Loucy (cell line): ENCODE measurements at regions not wholly inside any gene's neighbourhood (a gene's known extent, or its start where the extent isn't known, plus 50 kb on each side); places are given as distances from the start of the nearest gene placed in this dataset.

Experiments used
- H2AFZ ChIP-seq: fragments of 200-600 bp; sonication (generic); 2 replicates; pipeline ENCODE4 v1.6.0; 2016; ENCODE audit warnings: antibody characterized with exemption, mild to moderate bottlenecking, low read length, moderate library complexity
- H3F3A ChIP-seq: fragments of 200-600 bp; 2 replicates; pipeline ENCODE4 v1.6.0; 2016; ENCODE audit warnings: antibody characterized with exemption, low read depth, mild to moderate bottlenecking
- H3K27me3 ChIP-seq: fragments of 200-600 bp; sonication (generic); 2 replicates; pipeline ENCODE4 v1.6.1; 2014; ENCODE audit warnings: low read length, mild to moderate bottlenecking; ENCODE audit not compliant: insufficient read depth, poor library complexity, severe bottlenecking
- H3K36me3 ChIP-seq: fragments of 200-600 bp; sonication (generic); 2 replicates; pipeline ENCODE4 v1.6.1; 2016; ENCODE audit warnings: low read length; ENCODE audit not compliant: insufficient read depth
- H3K4me1 ChIP-seq: fragments of 200-600 bp; sonication (generic); 2 replicates; pipeline ENCODE4 v1.5.1; 2014; ENCODE audit warnings: low read length, mild to moderate bottlenecking; ENCODE audit not compliant: insufficient read depth, poor library complexity, severe bottlenecking
- H3K4me2 ChIP-seq: fragments of 200-600 bp; sonication (generic); 2 replicates; pipeline ENCODE4 v1.6.0; 2014; ENCODE audit warnings: antibody characterized with exemption, low read length, low read depth, mild to moderate bottlenecking; ENCODE audit not compliant: poor library complexity, severe bottlenecking
- H3K4me3 ChIP-seq: fragments of 200-600 bp; sonication (generic); 2 replicates; pipeline ENCODE4 v1.5.1; 2014; ENCODE audit warnings: low read length, mild to moderate bottlenecking, mixed read lengths; ENCODE audit not compliant: poor library complexity, severe bottlenecking
- H3K79me2 ChIP-seq: fragments of 200-600 bp; sonication (generic); 2 replicates; pipeline ENCODE4 v1.6.1; 2014; ENCODE audit warnings: low read length; ENCODE audit not compliant: insufficient read depth
- H3K9ac ChIP-seq: fragments of 200-600 bp; sonication (generic); 2 replicates; pipeline ENCODE4 v1.6.0; 2014; ENCODE audit warnings: mild to moderate bottlenecking, low read depth, low read length, moderate library complexity; ENCODE audit not compliant: poor library complexity, severe bottlenecking
- H3K9me2 ChIP-seq: fragments of 200-600 bp; sonication (generic); replicated peaks from 2 replicates; pipeline ENCODE4 v1.6.1; 2016; ENCODE audit warnings: low read depth, low read length, mixed read lengths
- H3K9me3 ChIP-seq: fragments of 200-600 bp; sonication (generic); 2 replicates; pipeline ENCODE4 v1.6.1; 2014; ENCODE audit warnings: mild to moderate bottlenecking, antibody characterized with exemption, low read length, low read depth; ENCODE audit not compliant: insufficient read depth
- H4K20me1 ChIP-seq: fragments of 200-600 bp; sonication (generic); 2 replicates; pipeline ENCODE4 v1.6.0; 2014; ENCODE audit warnings: antibody characterized with exemption, low read length, mild to moderate bottlenecking; ENCODE audit not compliant: insufficient read depth, poor library complexity, severe bottlenecking
- EZH2phosphoT487 ChIP-seq: fragments of 200-600 bp; IDR thresholded peaks from 2 replicates; pipeline ENCODE4 v1.6.1; 2018; ENCODE audit warnings: antibody characterized with exemption, mild to moderate bottlenecking, moderate library complexity, borderline replicate concordance
- TF ChIP-seq, protein P1 (sequence below): fragments of 200-600 bp; sonication (generic); conservative IDR thresholded peaks from 2 replicates; pipeline ENCODE4 v1.5.1; 2014; ENCODE audit warnings: mild to moderate bottlenecking, antibody characterized with exemption, low read length

DNA sequence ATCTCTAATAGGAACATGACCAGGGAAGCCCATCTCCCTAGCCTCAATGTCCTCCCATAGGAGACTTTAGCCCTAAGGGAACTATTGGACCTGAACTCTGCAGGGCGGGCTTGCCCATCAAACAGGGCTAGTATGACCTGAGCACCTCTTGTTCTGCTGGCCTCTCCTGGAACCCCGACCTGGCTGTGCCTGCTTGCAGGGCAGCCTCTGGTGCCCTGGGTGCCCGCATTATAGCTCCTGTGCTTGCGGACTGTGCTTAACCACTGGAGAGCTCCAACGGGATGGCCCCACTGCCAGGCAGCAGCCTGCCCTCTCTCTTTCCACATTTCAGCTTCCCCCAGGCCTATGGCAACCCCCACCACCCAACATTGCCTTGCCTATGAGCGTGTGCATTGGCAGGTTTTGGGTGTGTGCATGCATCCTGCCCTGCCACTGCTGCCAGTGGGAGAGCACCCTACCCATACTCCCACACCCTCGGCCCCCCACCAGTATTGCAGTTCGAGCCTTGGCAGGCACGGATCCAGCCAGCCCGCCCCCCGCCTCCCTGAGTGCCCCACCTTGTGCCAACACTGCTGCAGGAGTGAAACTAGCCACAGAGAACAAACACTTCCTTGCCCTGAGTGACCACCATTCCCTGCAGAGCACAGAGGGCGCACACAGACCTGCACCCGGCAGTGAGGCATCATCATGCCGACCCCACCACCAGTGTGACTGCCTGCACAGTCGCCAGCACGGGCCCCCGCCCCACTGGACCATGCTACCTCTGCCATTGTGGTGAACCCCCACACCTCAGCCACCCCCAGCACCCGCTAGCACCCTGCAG lies 1123.8 kb upstream of the CDH6 start:
- H3K9me2 ChIP-seq, result no peaks in the 10 kb centered on the region
- no peaks in the 10 kb centered on the region for H4K20me1 ChIP-seq
- no peak overlapping the region for H3K4me2 ChIP-seq
- no peak overlapping the region for H3K4me3 ChIP-seq
- H3K27me3 ChIP-seq, result no peaks in the 10 kb centered on the region
- H3K79me2 ChIP-seq, result no peaks in the 10 kb centered on the region
- H3K9me3 ChIP-seq, result no peaks in the 10 kb centered on the region
- H3K36me3 ChIP-seq, result no peaks in the 10 kb centered on the region
- no peak overlapping the region for H2AFZ ChIP-seq
- TF ChIP-seq EZH2phosphoT487, result no peak
- TF ChIP-seq, protein P1, sequence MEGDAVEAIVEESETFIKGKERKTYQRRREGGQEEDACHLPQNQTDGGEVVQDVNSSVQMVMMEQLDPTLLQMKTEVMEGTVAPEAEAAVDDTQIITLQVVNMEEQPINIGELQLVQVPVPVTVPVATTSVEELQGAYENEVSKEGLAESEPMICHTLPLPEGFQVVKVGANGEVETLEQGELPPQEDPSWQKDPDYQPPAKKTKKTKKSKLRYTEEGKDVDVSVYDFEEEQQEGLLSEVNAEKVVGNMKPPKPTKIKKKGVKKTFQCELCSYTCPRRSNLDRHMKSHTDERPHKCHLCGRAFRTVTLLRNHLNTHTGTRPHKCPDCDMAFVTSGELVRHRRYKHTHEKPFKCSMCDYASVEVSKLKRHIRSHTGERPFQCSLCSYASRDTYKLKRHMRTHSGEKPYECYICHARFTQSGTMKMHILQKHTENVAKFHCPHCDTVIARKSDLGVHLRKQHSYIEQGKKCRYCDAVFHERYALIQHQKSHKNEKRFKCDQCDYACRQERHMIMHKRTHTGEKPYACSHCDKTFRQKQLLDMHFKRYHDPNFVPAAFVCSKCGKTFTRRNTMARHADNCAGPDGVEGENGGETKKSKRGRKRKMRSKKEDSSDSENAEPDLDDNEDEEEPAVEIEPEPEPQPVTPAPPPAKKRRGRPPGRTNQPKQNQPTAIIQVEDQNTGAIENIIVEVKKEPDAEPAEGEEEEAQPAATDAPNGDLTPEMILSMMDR, result no peak
- H3K9ac ChIP-seq, result no peak overlapping the region
- H3F3A ChIP-seq, result no peaks in the 10 kb centered on the region
- no peaks in the 10 kb centered on the region for H3K4me1 ChIP-seq

DNA sequence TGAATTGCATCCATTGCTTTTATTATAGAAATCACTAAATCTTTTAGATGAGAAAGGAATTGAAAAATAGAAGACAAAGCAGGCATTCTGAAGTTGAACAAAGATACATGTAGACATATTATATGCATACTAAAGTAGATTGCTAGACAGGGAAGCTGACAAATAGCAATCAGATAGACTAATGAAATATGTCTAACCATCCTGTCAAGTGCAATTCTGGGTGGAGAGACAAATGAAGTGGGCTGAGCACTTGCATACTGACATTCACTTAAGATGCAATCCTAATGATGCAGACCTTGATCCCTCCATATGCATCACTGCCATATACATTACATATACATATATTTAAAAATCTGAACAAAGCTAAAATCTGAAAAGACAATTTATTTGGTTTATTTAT lies 1130.0 kb upstream of the CDH6 start:
- TF ChIP-seq, protein P1, result no peak
- TF ChIP-seq EZH2phosphoT487, result no peak
- no peaks in the 10 kb centered on the region for H3K9me3 ChIP-seq
- no peaks in the 10 kb centered on the region for H3K79me2 ChIP-seq
- H3K9me2 ChIP-seq, result no peaks in the 10 kb centered on the region
- H3F3A ChIP-seq, result no peaks in the 10 kb centered on the region
- H3K9ac ChIP-seq, result no peak overlapping the region
- H3K4me3 ChIP-seq, result no peak overlapping the region
- no peaks in the 10 kb centered on the region for H3K36me3 ChIP-seq
- H2AFZ ChIP-seq, result no peak overlapping the region
- no peaks in the 10 kb centered on the region for H3K27me3 ChIP-seq
- H4K20me1 ChIP-seq, result no peaks in the 10 kb centered on the region
- H3K4me2 ChIP-seq, result no peak overlapping the region
- no peaks in the 10 kb centered on the region for H3K4me1 ChIP-seq

DNA sequence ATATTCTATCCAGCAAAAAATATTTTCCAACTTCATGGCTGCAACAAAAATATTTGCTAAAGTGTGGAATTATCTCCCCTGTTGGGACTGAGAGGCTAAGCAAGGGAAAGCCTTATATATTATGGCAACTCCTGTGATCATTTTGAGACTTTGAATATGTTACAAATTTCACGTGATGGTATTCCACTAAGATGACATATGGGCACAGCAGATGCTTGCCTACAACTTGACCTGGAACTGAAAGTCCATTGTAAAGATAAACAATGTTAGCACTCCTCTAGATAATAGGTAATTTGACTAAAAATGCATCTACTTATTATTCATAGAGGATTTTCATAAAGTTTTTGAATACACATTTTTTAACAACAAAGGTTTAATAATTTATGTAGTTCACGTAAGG lies 1141.5 kb upstream of the CDH6 start:
- H3K9me2 ChIP-seq, result no peaks in the 10 kb centered on the region
- no peak overlapping the region for H3K4me3 ChIP-seq
- H3K4me1 ChIP-seq, result no peaks in the 10 kb centered on the region
- no peak overlapping the region for H2AFZ ChIP-seq
- H3K4me2 ChIP-seq, result no peak overlapping the region
- TF ChIP-seq, protein P1, result no peak
- TF ChIP-seq EZH2phosphoT487, result no peak
- no peak overlapping the region for H3K9ac ChIP-seq
- H4K20me1 ChIP-seq, result no peaks in the 10 kb centered on the region
- no peaks in the 10 kb centered on the region for H3F3A ChIP-seq
- no peaks in the 10 kb centered on the region for H3K27me3 ChIP-seq
- H3K36me3 ChIP-seq, result no peaks in the 10 kb centered on the region
- no peaks in the 10 kb centered on the region for H3K9me3 ChIP-seq
- H3K79me2 ChIP-seq, result no peaks in the 10 kb centered on the region
